Left ventricle myocardium inferior (tissue), 1 donor: ENCODE measurements at regions not wholly inside any gene's neighbourhood (a gene's known extent, or its start where the extent isn't known, plus 50 kb on each side); places are given as distances from the start of the nearest gene placed in this dataset.

Source experiments
- DNase-seq: peaks from one replicate; pipeline ENCODE4 v3.0.0-alpha.2; 2020
- H3K27ac ChIP-seq: fragments of 200-600 bp; replicated peaks from 2 replicates; pipeline ENCODE4 v1.8.0; 2021
- H3K27me3 ChIP-seq: fragments of 200-600 bp; 2 replicates; pipeline ENCODE4 v1.8.0; 2021; ENCODE audit warnings: low read depth
- H3K36me3 ChIP-seq: fragments of 200-600 bp; 2 replicates; pipeline ENCODE4 v1.8.0; 2021
- H3K4me1 ChIP-seq: fragments of 200-600 bp; 2 replicates; pipeline ENCODE4 v1.8.0; 2021
- H3K4me3 ChIP-seq: fragments of 200-600 bp; 2 replicates; pipeline ENCODE4 v1.8.0; 2021; ENCODE audit warnings: mild to moderate bottlenecking, moderate library complexity
- H3K9me3 ChIP-seq: fragments of 200-600 bp; replicated peaks from 2 replicates; pipeline ENCODE4 v1.8.0; 2021
- intact Hi-C: fragments of 100-400 bp; cut with micrococcal nuclease; formaldehyde crosslinking; loops from one replicate; pipeline ENCODE4 v1.11.0; 2022
- TF ChIP-seq, protein P1 (sequence below): fragments of 200-600 bp; IDR thresholded peaks from 2 replicates; pipeline ENCODE4 v1.8.0; 2021; ENCODE audit warnings: antibody characterized with exemption, mild to moderate bottlenecking, borderline replicate concordance
- donor health status: DM: no; HTN: yes; CAD: no; lungs with severe emphysema.

DNA sequence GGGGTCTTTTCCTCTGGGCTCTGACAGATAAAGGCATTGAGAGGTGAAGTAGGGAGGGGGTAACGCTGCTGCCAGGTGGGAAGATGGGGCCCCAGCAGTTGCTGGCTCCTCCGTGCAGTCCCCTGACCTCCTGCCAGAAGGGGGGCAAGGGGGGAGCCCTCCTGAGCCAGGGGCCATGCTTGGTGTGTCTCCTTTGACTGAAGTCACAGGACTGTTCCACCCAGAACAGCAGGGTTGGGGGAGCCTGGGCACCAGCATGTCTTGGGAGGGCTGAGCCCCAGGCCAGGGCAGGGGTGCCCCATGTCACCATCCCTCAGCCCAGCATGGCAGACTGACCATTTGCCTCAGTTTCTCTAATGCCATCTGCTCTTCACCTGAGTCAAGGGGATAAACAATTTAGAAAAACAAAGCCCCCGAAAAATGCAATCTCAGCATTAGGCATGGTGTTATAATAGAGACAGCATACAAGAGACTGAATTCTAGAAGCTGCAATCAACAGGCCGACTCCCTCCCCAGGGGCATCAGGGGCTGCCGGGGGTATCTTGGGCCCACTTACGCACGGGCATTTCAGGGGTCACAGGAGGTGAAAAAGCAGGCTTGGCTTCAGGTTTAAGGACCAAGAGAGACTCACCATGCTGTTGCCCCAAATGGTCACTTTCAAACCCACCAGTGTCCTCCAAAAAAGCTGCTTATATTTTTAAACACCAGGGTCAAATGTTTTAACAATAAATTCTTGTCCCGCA, 108.6 kb upstream of the GPR26 start:
- H3K4me1 ChIP-seq, result no peaks in the 10 kb centered on the region
- H3K4me3 ChIP-seq, result no peak overlapping the region
- H3K9me3 ChIP-seq, result no peaks in the 10 kb centered on the region
- TF ChIP-seq, protein P1, sequence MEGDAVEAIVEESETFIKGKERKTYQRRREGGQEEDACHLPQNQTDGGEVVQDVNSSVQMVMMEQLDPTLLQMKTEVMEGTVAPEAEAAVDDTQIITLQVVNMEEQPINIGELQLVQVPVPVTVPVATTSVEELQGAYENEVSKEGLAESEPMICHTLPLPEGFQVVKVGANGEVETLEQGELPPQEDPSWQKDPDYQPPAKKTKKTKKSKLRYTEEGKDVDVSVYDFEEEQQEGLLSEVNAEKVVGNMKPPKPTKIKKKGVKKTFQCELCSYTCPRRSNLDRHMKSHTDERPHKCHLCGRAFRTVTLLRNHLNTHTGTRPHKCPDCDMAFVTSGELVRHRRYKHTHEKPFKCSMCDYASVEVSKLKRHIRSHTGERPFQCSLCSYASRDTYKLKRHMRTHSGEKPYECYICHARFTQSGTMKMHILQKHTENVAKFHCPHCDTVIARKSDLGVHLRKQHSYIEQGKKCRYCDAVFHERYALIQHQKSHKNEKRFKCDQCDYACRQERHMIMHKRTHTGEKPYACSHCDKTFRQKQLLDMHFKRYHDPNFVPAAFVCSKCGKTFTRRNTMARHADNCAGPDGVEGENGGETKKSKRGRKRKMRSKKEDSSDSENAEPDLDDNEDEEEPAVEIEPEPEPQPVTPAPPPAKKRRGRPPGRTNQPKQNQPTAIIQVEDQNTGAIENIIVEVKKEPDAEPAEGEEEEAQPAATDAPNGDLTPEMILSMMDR, result no peak
- DNase-seq, result no peak
- H3K27ac ChIP-seq, result no peak overlapping the region
- intact Hi-C loops, result loop anchor here (5.0 to 10.0 kb wide), 2 partner anchors 425 to 513 kb away; no protein-coding TSS in a partner anchor
- peaks cover 86% of the 10 kb centered on the region for H3K27me3 ChIP-seq
- H3K36me3 ChIP-seq, result no peaks in the 10 kb centered on the region

DNA sequence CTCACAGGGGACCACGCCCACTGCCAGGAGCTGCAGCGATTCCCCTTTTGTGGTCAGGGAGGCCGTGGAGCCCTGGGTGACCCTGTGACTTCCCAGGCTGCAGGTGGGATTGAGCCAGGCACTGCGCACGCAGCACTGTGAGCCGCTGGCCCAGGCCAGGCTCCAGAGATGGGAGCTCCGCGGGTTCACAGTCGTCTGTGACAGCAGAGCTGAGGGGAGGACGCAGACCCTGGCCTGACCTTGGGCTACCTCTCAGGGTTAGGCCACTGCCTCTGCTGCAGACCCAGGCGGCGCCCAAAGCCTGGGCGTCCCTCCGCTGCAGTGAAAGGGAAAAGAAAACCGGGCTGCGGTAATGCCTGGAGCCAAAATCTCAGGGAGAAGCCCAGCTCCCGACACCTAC, 107.5 kb upstream of the GPR26 start:
- DNase-seq, result no peak
- Histone ChIP-seq H3K4me1 (no peaks in the 10 kb centered on the region), H3K36me3 (no peaks in the 10 kb centered on the region), H3K27me3 (peaks cover 84% of the 10 kb centered on the region), H3K9me3 (no peaks in the 10 kb centered on the region), H3K27ac (no peak overlapping the region), H3K4me3 (no peak overlapping the region)
- TF ChIP-seq, protein P1, result no peak
- intact Hi-C loops, result loop anchor here (5.0 to 10.0 kb wide), 2 partner anchors 426 to 514 kb away; no protein-coding TSS in a partner anchor

DNA sequence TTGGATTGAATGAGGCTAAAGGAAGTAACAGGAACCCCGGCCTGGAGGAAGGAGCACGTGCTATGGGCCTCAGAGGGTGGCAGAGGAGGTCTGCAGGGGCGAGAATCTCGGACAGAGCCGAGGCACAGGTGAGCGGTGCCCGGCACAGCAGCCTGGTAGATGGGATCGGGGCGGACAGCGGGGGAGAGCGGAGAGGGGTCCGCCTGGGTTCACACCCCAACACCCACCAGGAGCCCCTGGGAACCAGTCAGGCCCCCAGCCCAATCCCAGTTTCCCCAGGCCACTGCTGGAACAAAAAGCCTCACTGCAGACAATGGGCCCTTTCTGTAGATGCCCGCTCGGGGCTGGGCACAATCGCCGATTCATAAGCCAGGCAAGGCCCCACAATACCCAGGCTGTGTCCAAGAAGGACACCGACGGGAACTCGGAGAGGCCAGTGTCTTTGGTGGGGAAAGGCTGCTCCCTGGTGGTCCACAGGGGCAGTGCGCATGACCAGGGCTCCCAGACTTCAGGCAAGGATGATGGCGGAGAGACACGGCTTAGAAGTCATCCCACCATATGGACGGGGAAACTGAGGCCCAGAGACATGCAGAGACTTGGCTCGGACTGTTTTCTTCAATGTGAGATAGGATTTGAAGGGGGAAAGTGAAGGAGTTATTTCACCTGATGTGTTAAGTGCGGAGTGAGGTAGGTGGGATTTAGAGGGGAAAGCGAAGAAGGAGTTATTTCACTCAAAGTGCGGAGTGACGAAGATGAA, 106.9 kb upstream of the GPR26 start:
- TF ChIP-seq, protein P1, result peak; percentile 93

DNA sequence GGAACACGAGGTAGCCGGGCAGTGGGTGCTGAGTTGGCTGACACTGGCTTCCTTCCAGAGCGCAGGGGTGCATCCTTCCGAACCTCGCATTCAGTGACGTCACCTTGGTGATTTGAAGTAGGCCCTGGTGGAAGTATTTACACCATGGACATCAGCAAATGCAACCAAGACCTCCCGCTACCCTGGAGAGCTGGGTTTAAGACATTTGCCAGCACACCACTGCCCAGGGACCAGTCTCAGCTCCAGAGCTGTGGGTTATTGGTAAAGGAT, 106.4 kb upstream of the GPR26 start:
- Histone ChIP-seq H3K4me3 (no peak overlapping the region), H3K27ac (no peak overlapping the region), H3K9me3 (no peaks in the 10 kb centered on the region), H3K27me3 (peaks cover 77% of the 10 kb centered on the region), H3K36me3 (no peaks in the 10 kb centered on the region), H3K4me1 (no peaks in the 10 kb centered on the region)
- intact Hi-C loops, result loop anchor here (5.0 to 10.0 kb wide), 2 partner anchors 427 to 515 kb away; no protein-coding TSS in a partner anchor
- DNase-seq, result no peak
- TF ChIP-seq, protein P1, result no peak

More for the DNA sequence above, 106.9 kb upstream of the GPR26 start:
- intact Hi-C loops, result loop anchor here (5.0 to 10.0 kb wide), 2 partner anchors 427 to 514 kb away; no protein-coding TSS in a partner anchor
- no peak overlapping the region for H3K27ac ChIP-seq
- H3K4me1 ChIP-seq, result no peaks in the 10 kb centered on the region
- peaks cover 82% of the 10 kb centered on the region for H3K27me3 ChIP-seq
- peak; percentile 45 for DNase-seq
- H3K9me3 ChIP-seq, result no peaks in the 10 kb centered on the region
- H3K4me3 ChIP-seq, result no peak overlapping the region
- H3K36me3 ChIP-seq, result no peaks in the 10 kb centered on the region

DNA sequence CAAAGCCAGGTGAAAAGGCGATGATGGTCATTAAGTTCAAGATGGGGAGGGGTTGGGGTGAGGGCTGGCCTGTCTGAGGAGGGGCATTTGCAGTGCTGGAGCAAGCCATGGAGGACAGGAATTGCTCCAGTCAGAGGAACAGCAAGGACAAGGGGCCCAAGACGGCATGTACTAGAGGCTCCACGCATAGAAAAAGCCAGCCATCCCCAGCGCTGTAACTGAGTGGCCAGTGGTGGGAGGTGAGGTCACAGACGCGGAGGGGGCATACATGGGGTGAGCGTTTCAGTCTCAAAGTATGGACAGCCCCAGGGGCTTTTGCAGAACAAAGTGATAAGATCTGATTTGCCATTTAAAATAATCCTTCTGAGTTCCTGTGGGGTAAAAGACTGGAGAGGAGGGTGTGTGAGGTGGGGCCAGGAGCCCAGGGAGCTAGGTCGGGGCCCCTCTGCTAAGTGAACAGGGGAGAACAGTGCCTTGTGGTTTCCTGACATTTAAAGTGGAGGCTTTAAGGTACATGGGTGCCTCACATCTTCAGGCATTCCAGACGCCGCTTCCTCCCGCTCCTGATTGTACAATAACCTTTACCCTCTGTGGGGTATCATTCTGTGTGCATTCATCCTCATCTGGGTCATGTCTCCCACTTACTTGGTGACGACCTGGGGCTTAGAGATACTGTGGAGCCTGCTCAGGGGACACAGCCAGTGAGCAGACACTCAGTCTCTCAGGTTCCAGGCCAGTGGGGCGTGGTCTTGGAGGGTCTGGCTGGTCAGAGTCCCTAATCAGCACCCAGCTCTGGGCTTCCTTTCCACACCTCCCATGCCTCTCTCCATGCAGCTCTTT, 105.6 kb upstream of the GPR26 start:
- TF ChIP-seq, protein P1, result no peak
- Histone ChIP-seq H3K4me3 (no peak overlapping the region), H3K4me1 (no peaks in the 10 kb centered on the region), H3K9me3 (no peaks in the 10 kb centered on the region), H3K27me3 (peaks cover 72% of the 10 kb centered on the region), H3K27ac (no peak overlapping the region), H3K36me3 (no peaks in the 10 kb centered on the region)
- intact Hi-C loops, result no loop called here
- DNase-seq, result no peak
